ENCODE measurements at regions not wholly inside any gene's neighbourhood (a gene's known extent, or its start where the extent isn't known, plus 50 kb on each side); places are given as distances from the start of the nearest gene placed in this dataset.
A peak's percentile ranks its signal among the peaks of the same experiment; 100 is the strongest.

DNA sequence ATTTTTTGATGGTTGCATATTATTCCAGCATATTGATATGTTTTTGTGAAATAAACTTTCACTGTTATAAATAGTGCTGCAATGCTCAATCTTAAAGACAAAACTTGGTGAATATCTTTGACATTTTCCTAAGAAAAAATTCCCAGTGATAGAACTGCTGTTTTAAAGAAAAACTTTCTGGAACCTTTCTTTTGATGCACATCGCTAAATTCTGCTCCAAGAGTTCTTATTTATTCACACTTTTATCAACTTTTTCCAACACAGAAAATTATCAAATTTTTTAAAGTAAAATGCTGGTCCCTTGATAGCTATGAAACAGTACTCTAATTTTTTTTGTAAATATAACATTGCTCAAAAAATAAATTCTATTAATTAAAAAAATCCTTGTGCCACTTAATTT is 196.6 kb downstream of the HS3ST3A1 start:
- DNase-seq (ENCODE audit: low read depth) = no peak

- DNase-seq (ENCODE audit: low read depth) = no peak
Measured at GRCh38 chr17:13403982-13404946, 197.5 kb downstream of the HS3ST3A1 start.

- DNase-seq (ENCODE audit: low read depth) = no peak
Measured at GRCh38 chr17:13400491-13400890, 201.2 kb downstream of the HS3ST3A1 start.

DNA sequence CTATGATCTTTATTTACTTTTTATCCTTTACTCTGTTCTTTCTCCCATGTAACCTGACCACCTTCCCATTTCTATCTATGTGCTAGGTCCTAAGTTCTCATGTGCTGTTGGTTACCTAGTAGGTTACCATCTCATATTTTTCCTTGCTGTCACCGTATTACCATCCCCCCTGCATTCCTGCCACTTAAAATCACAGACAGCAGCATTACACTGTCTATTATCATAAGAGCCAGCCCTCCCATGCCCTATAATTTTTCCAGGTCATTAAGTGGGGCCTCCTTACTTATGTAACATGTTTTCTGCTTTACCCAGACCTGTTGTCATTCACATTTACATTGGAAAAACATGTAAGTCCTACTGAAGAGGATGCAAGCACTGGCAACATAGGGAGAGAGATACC is 202.9 kb downstream of the HS3ST3A1 start:
- no peak for DNase-seq (ENCODE audit: low read depth)

- no peak for DNase-seq (ENCODE audit: low read depth)
Measured at GRCh38 chr17:13398091-13398490, 203.6 kb downstream of the HS3ST3A1 start.

DNA sequence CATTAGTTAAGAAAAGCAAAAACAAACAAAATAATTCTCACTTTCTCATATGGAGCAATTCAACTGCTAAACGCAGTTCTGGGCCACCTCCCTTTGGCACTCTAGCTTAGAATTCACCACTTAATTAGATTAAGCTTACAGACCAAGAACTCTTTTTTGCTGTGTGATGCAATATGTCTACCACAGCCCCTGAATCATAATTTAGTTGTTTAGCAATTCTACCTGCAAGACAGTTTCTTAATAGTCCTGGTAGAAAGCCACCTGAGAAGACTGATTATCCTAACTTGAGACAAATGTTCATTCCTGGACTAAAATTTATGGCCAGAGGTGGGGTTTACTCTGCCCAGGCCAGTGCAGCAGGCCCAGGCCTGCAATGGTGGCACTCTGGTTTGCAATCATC is 205.9 kb downstream of the HS3ST3A1 start:
- DNase-seq (ENCODE audit: low read depth) = no peak

DNA sequence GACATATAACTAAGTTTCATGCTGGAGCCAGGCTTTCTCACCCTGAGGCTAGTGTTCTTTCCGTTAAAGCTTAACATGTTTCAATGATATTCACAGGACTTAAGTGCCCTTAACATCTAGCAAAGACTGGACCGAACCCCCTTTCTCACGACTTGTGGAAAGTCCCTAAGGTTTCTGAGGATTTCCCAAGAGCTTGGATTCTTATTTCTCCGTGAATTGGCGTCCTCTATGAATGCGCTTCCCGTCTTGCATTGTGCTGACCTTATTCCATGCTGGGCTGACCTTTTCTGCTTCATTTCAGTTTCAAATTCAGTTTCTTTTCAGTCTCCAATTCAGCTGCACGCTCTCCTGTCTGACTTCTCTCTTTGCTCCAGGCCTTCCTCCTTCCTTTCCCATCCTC is 206.4 kb downstream of the HS3ST3A1 start:
- no peak for DNase-seq (ENCODE audit: low read depth)

GRCh38 chr17:13393841-13394710 is 207.7 kb downstream of the HS3ST3A1 start:
- DNase-seq (ENCODE audit: low read depth) = peak; percentile 77

DNA sequence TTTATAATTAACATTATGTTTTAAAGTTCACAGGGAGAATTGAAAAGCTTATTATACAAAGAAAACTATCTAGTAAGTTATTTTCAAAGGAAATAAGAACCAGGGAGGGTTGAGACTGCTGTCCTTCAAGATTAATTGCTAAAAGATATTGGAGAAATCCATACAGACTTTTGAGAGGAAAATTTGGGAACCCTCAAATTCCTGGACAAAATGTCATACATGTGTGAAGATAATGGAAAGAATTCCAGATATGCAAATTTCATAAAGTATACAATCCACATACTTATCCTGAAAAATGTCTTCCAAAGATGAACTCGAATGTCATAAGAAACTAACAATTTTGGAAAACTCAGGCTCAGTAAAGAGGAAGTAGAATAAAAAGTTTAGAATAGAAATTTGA is 213.8 kb downstream of the HS3ST3A1 start:
- no peak for DNase-seq (ENCODE audit: low read depth)

DNA sequence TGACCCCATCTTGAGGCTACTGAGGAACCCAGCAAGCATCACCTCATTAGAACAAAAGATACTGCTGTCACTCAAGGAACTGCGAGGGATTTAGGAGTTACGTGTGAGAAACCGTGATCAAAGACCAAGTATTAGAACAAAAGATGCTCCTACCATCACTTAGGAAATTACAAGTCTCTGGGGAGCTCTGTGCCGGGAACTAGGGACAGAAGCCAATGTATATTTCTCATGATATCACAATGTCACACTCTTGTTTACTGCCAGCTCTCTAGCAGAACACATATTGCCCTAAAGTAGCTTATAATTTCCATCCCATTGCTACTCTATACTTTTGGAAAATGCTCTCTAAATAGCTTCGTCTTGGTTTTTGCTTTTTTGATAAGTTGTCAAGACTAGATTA is 214.5 kb downstream of the HS3ST3A1 start:
- no peak for DNase-seq (ENCODE audit: low read depth)

GRCh38 chr17:13385481-13385911 is 216.2 kb downstream of the HS3ST3A1 start:
- DNase-seq (ENCODE audit: low read depth) = no peak

- no peak for DNase-seq (ENCODE audit: low read depth)
Measured at GRCh38 chr17:13384626-13385025, 217.1 kb downstream of the HS3ST3A1 start.

GRCh38 chr17:13378361-13378760 is 223.4 kb downstream of the HS3ST3A1 start:
- no peak for DNase-seq (ENCODE audit: low read depth)

DNA sequence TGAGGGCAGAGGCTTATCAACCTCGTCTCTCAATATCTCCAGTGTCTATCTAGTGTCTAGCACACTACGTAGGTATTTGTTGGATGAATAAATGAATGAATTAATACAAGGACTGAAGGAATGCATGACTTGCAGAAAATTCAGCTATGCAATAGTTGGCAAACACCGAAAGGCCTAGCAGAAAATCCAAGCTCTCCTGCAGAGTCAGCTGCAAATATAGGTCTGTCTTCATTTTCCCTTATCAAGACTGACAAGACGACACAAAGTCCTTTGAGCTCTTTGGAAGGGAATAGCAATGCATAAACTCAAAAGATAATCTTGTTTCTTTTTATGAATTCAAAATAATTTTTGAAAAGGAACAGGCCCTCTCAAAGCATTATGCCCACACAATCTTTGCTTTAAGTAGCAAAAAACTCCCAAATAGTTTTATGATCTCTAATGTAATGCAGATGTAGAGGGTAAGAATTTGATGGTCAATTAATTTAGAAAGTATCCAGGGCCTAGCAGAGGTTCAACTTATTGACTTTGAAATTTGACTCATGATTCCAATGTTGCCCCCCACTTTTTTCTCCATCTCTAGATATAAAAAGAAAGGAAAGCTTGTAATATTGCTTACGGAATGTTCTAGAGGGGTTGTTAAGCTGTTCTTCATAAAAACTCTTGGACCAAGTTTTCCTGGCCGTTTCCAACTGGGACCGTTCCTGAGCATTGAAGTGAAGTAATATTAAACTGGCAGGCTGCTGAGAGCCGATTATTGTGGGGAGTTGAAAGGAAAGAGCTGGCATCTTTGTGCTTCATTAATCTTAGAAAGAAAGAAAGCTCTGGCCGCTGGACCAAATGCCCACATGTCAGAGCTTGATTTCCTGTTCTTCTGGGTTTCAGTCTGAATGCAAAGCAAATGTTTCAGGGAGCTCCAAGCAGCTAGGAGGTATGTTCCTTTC is 227.3 kb downstream of the HS3ST3A1 start:
- DNase-seq (ENCODE audit: low read depth) = no peak

- no peak for DNase-seq (ENCODE audit: low read depth)
Measured at GRCh38 chr17:13372432-13372831, 229.3 kb downstream of the HS3ST3A1 start.

GRCh38 chr17:13367154-13367553 is 234.6 kb downstream of the HS3ST3A1 start:
- DNase-seq (ENCODE audit: low read depth) = no peak

GRCh38 chr17:13365331-13365730 is 236.4 kb downstream of the HS3ST3A1 start:
- DNase-seq (ENCODE audit: low read depth) = no peak

GRCh38 chr17:13363771-13364170 is 238.0 kb downstream of the HS3ST3A1 start:
- DNase-seq (ENCODE audit: low read depth) = no peak

- no peak for DNase-seq (ENCODE audit: low read depth)
Measured at GRCh38 chr17:13362341-13363122, 239.2 kb downstream of the HS3ST3A1 start.

DNA sequence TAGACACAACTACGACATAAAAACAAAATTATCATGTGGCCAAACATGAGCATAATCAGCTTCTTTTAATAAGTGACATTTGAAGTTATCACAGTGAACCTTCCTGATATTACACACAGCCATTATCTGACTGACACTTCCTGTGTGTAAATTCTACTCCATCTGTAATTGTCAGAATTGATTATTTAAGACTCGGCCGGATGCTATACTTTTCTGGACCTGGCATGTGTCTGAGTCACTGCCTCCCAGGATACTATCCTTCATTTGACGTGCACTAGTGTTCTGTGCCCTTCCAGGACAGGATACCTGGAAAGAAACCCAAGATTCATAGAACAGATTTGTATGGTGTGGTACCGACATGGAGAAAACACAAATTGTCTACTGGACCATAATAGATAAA is 242.0 kb downstream of the HS3ST3A1 start:
- DNase-seq (ENCODE audit: low read depth) = no peak

- no peak for DNase-seq (ENCODE audit: low read depth)
Measured at GRCh38 chr17:13355054-13355453, 246.7 kb downstream of the HS3ST3A1 start.

Measured in GM04503 (cell line).